Fibroblast of skin of back (primary cell): ENCODE measurements at regions not wholly inside any gene's neighbourhood (a gene's known extent, or its start where the extent isn't known, plus 50 kb on each side); places are given as distances from the start of the nearest gene placed in this dataset.

Experiments used
- DNase-seq: peaks from one replicate; pipeline ENCODE4 v3.0.0-alpha.2; 2013

- no peak for DNase-seq
Measured at GRCh38 chr12:111310076-111310870, 58.6 kb downstream of the PHETA1 start.

- DNase-seq, result no peak
Measured at GRCh38 chr12:111309584-111309983, 59.3 kb downstream of the PHETA1 start.

GRCh38 chr12:111308473-111308872, 60.4 kb downstream of the PHETA1 start:
- no peak for DNase-seq

- DNase-seq, result no peak
Measured at GRCh38 chr12:111304642-111305071, 64.2 kb downstream of the PHETA1 start.

GRCh38 chr12:111303531-111303930, 65.4 kb downstream of the PHETA1 start:
- no peak for DNase-seq

GRCh38 chr12:111298582-111299436, 70.1 kb downstream of the PHETA1 start:
- DNase-seq, result peak; percentile 44

- no peak for DNase-seq
Measured at GRCh38 chr12:111297703-111298426, 71.0 kb downstream of the PHETA1 start.

GRCh38 chr12:111296906-111297463, 71.9 kb downstream of the PHETA1 start:
- no peak for DNase-seq

- DNase-seq, result no peak
Measured at GRCh38 chr12:111295176-111295575, 73.7 kb downstream of the PHETA1 start.

GRCh38 chr12:111293266-111294009, 75.5 kb downstream of the PHETA1 start:
- no peak for DNase-seq

GRCh38 chr12:111291357-111291756, 77.5 kb downstream of the PHETA1 start:
- no peak for DNase-seq

GRCh38 chr12:111288771-111289170, 80.1 kb downstream of the PHETA1 start:
- no peak for DNase-seq

- no peak for DNase-seq
Measured at GRCh38 chr12:111287125-111287900, 81.6 kb downstream of the PHETA1 start.

GRCh38 chr12:111285200-111285599, 83.7 kb downstream of the PHETA1 start:
- no peak for DNase-seq

GRCh38 chr12:111284709-111285108, 84.2 kb downstream of the PHETA1 start:
- no peak for DNase-seq

GRCh38 chr12:111283966-111284365, 84.9 kb downstream of the PHETA1 start:
- no peak for DNase-seq

- no peak for DNase-seq
Measured at GRCh38 chr12:111283521-111283920, 85.4 kb downstream of the PHETA1 start.

GRCh38 chr12:111277570-111277969, 91.3 kb downstream of the PHETA1 start:
- peak; percentile 6 for DNase-seq

GRCh38 chr12:111276146-111276545, 92.7 kb downstream of the PHETA1 start:
- no peak for DNase-seq

- no peak for DNase-seq
Measured at GRCh38 chr12:111275308-111275707, 93.6 kb downstream of the PHETA1 start.

- no peak for DNase-seq
Measured at GRCh38 chr12:111274777-111275176, 94.1 kb downstream of the PHETA1 start.
